ENCODE measurements at regions not wholly inside any gene's neighbourhood (a gene's known extent, or its start where the extent isn't known, plus 50 kb on each side); places are given as distances from the start of the nearest gene placed in this dataset.

DNA sequence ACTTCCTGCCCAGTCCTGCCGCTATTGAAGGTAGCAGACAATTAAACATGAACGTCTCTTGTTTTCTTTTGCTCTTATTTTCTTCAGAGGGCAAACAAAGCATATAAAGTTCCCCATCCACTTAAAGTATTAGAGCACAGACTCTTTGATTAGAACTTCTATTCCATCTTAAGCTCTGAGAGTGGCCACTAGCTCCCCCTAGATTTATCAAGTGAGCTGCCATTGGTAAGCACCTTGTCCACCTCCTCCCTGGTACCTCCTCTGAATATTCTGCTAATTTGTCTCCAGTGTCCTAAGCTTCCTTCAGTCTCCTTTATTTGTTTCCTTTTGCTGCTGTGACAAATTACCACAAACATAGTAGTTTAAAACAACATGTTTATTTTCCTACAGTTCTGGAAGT lies 264.3 kb upstream of the KCNN2 start:
- intact Hi-C loops (cut with DNase I; ENCODE audit: low total_unique reads): no loop called here
- H3K27ac ChIP-seq: no peak overlapping the region
- no peaks in the 10 kb centered on the region for H3K36me3 ChIP-seq
- no peak for DNase-seq
- H3K27me3 ChIP-seq: no peaks in the 10 kb centered on the region
- no peaks in the 10 kb centered on the region for H3K9me3 ChIP-seq
- H3K4me3 ChIP-seq: no peak overlapping the region
- no peaks in the 10 kb centered on the region for H3K4me1 ChIP-seq
- TF ChIP-seq, protein P1, sequence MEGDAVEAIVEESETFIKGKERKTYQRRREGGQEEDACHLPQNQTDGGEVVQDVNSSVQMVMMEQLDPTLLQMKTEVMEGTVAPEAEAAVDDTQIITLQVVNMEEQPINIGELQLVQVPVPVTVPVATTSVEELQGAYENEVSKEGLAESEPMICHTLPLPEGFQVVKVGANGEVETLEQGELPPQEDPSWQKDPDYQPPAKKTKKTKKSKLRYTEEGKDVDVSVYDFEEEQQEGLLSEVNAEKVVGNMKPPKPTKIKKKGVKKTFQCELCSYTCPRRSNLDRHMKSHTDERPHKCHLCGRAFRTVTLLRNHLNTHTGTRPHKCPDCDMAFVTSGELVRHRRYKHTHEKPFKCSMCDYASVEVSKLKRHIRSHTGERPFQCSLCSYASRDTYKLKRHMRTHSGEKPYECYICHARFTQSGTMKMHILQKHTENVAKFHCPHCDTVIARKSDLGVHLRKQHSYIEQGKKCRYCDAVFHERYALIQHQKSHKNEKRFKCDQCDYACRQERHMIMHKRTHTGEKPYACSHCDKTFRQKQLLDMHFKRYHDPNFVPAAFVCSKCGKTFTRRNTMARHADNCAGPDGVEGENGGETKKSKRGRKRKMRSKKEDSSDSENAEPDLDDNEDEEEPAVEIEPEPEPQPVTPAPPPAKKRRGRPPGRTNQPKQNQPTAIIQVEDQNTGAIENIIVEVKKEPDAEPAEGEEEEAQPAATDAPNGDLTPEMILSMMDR (IDR thresholded peaks at IDR 0.05): no peak

DNA sequence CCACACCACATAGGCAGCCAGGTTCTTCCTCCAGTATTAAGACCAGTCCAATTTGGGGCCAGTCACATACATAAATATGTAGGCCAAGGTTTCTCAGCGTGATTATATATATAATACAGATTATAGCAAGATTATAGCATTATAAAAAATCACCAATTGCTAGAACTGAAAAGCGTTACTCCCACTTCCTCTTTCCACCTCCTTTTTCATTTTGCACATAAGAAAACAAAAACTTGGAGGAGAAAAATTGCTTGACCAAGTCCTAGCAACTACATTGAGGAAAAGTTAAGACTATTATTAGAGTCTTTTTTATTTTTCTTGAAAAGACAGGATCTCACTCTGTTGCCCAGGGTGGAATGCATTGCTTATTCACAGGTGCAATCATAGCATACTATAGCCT lies 262.7 kb upstream of the KCNN2 start:
- TF ChIP-seq, protein P1 (IDR thresholded peaks at IDR 0.05): no peak
- H3K9me3 ChIP-seq: no peaks in the 10 kb centered on the region
- H3K27me3 ChIP-seq: no peaks in the 10 kb centered on the region
- H3K36me3 ChIP-seq: no peaks in the 10 kb centered on the region
- DNase-seq: no peak
- H3K4me1 ChIP-seq: no peaks in the 10 kb centered on the region
- no peak overlapping the region for H3K27ac ChIP-seq
- no peak overlapping the region for H3K4me3 ChIP-seq
- intact Hi-C loops (cut with DNase I; ENCODE audit: low total_unique reads): no loop called here

GRCh38 chr5:114101153-114101552 lies 260.7 kb upstream of the KCNN2 start:
- intact Hi-C loops (cut with DNase I; ENCODE audit: low total_unique reads): no loop called here
- Histone ChIP-seq H3K36me3 (no peaks in the 10 kb centered on the region), H3K9me3 (no peaks in the 10 kb centered on the region), H3K4me1 (no peaks in the 10 kb centered on the region), H3K4me3 (no peak overlapping the region), H3K27ac (no peak overlapping the region), H3K27me3 (no peaks in the 10 kb centered on the region)
- TF ChIP-seq, protein P1 (IDR thresholded peaks at IDR 0.05): no peak
- DNase-seq: no peak

GRCh38 chr5:114113604-114114003 lies 248.3 kb upstream of the KCNN2 start:
- Histone ChIP-seq H3K27ac (no peak overlapping the region), H3K9me3 (no peaks in the 10 kb centered on the region), H3K4me1 (no peaks in the 10 kb centered on the region), H3K27me3 (no peaks in the 10 kb centered on the region), H3K4me3 (no peak overlapping the region), H3K36me3 (no peaks in the 10 kb centered on the region)
- no peak for DNase-seq
- TF ChIP-seq, protein P1 (IDR thresholded peaks at IDR 0.05): no peak
- intact Hi-C loops (cut with DNase I; ENCODE audit: low total_unique reads): no loop called here

GRCh38 chr5:114116981-114117380 lies 244.9 kb upstream of the KCNN2 start:
- no peaks in the 10 kb centered on the region for H3K9me3 ChIP-seq
- H3K4me1 ChIP-seq: no peaks in the 10 kb centered on the region
- H3K27ac ChIP-seq: no peak overlapping the region
- H3K4me3 ChIP-seq: no peak overlapping the region
- intact Hi-C loops (cut with DNase I; ENCODE audit: low total_unique reads): no loop called here
- TF ChIP-seq, protein P1 (IDR thresholded peaks at IDR 0.05): no peak
- no peaks in the 10 kb centered on the region for H3K27me3 ChIP-seq
- DNase-seq: no peak
- H3K36me3 ChIP-seq: no peaks in the 10 kb centered on the region

DNA sequence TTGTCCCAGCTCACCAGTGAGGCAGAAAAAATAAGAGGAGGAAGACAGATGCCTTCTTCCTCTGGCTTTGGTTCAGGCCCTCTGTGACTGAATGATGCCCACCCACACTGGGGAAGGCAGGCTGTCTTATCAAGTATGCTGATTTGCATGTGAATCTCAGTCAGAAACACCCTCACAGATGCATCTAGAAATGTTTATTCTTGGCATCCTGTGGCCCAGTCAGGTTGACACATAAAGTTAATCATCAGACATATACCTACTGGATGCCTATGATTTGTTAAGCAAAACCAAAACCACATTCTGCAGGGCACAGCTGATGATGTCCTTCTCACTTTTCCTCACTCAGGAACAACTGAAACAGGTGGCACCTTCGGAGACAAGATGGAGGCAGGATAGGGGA lies 243.4 kb upstream of the KCNN2 start:
- H3K27ac ChIP-seq: no peak overlapping the region
- H3K4me3 ChIP-seq: no peak overlapping the region
- DNase-seq: no peak
- no peaks in the 10 kb centered on the region for H3K4me1 ChIP-seq
- intact Hi-C loops (cut with DNase I; ENCODE audit: low total_unique reads): no loop called here
- no peaks in the 10 kb centered on the region for H3K36me3 ChIP-seq
- no peaks in the 10 kb centered on the region for H3K9me3 ChIP-seq
- H3K27me3 ChIP-seq: no peaks in the 10 kb centered on the region
- TF ChIP-seq, protein P1 (IDR thresholded peaks at IDR 0.05): no peak
